SU-DHL-6 (cell line): ENCODE measurements at regions not wholly inside any gene's neighbourhood (a gene's known extent, or its start where the extent isn't known, plus 50 kb on each side); places are given as distances from the start of the nearest gene placed in this dataset.

Source experiments
- EZH2phosphoT487 ChIP-seq: fragments of 200-600 bp; sonication (generic), shearing (Covaris generic); conservative IDR thresholded peaks from 2 replicates; pipeline ENCODE4 v1.6.1; 2018; ENCODE audit warnings: mild to moderate bottlenecking, antibody characterized with exemption, low read length, moderate library complexity, mixed read lengths
- TF ChIP-seq, protein P1 (sequence below): fragments of 200-600 bp; sonication (generic); IDR thresholded peaks from one replicate; pipeline ENCODE4 v1.5.1; 2017; ENCODE audit warnings: antibody characterized with exemption, mild to moderate bottlenecking, low read length, moderate library complexity; ENCODE audit not compliant: insufficient read depth, poor library complexity, severe bottlenecking

- TF ChIP-seq, protein P1, sequence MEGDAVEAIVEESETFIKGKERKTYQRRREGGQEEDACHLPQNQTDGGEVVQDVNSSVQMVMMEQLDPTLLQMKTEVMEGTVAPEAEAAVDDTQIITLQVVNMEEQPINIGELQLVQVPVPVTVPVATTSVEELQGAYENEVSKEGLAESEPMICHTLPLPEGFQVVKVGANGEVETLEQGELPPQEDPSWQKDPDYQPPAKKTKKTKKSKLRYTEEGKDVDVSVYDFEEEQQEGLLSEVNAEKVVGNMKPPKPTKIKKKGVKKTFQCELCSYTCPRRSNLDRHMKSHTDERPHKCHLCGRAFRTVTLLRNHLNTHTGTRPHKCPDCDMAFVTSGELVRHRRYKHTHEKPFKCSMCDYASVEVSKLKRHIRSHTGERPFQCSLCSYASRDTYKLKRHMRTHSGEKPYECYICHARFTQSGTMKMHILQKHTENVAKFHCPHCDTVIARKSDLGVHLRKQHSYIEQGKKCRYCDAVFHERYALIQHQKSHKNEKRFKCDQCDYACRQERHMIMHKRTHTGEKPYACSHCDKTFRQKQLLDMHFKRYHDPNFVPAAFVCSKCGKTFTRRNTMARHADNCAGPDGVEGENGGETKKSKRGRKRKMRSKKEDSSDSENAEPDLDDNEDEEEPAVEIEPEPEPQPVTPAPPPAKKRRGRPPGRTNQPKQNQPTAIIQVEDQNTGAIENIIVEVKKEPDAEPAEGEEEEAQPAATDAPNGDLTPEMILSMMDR = no peak
- TF ChIP-seq EZH2phosphoT487 = no peak
Measured at GRCh38 chr3:83868909-83869567, 1089.8 kb upstream of the CADM2 start.
